HCT116 (cell line): ENCODE measurements at regions not wholly inside any gene's neighbourhood (a gene's known extent, or its start where the extent isn't known, plus 50 kb on each side); places are given as distances from the start of the nearest gene placed in this dataset.

Experiments used
- POLR2A ChIP-seq: IDR thresholded peaks from 2 replicates; pipeline ENCODE4 v1.7.0; 2011; ENCODE audit warnings: borderline replicate concordance; ENCODE audit not compliant: insufficient read depth, insufficient read length; ENCODE audit errors: extremely low read depth
- RAD21 ChIP-seq: IDR thresholded peaks from 2 replicates; pipeline ENCODE4 v1.6.1; 2012; ENCODE audit warnings: low read depth, mild to moderate bottlenecking

DNA sequence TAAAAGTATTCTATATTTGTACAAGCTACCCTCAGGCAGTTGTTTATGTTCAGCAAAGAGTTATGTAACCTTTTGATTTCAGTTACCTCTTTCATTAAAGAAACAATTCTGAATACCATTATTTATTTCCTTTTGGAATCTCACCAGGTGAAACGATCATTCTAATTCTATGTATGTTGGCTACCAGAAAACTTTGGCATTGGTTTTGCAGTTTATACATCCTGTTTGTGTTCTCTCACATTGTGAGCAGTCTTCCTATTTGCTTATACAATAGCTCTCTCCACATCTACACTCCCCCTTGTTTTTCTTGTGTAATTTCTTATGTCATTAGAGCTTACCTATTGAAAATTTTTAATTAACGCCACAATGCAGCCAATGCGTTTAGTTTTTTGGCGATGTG, 276.0 kb upstream of the MPDZ start:
- TF ChIP-seq POLR2A (no peak), RAD21 (no peak)
